Tibial nerve (tissue), 4 donors: ENCODE measurements at regions not wholly inside any gene's neighbourhood (a gene's known extent, or its start where the extent isn't known, plus 50 kb on each side); places are given as distances from the start of the nearest gene placed in this dataset.

ENCODE experiments used
- EP300 ChIP-seq, 2 donors: sonication (generic); formaldehyde crosslinking; IDR thresholded peaks; one replicate each; pipeline ENCODE4 v1.6.1; 2017; ENCODE audit warnings: antibody characterized with exemption in 2 of 2, mild to moderate bottlenecking in 1 of 2
- POLR2A ChIP-seq, 2 donors: fragments of 450-650 bp; IDR thresholded peaks; one replicate each; pipeline ENCODE4 v1.6.1; 2017; ENCODE audit warnings: antibody characterized with exemption in 2 of 2, mild to moderate bottlenecking in 2 of 2, moderate library complexity in 2 of 2
- TF ChIP-seq, protein P1 (sequence below), 5 experiments: fragments of 200-600 bp in 3 of 5; fragments of 450-650 bp in 2 of 5; sonication (generic) in 3 of 5; IDR thresholded peaks; one replicate each; pipeline ENCODE4 v1.5.1; 2016 to 2019; ENCODE audit warnings: antibody characterized with exemption in 5 of 5, mild to moderate bottlenecking in 3 of 5, moderate library complexity in 2 of 5

DNA sequence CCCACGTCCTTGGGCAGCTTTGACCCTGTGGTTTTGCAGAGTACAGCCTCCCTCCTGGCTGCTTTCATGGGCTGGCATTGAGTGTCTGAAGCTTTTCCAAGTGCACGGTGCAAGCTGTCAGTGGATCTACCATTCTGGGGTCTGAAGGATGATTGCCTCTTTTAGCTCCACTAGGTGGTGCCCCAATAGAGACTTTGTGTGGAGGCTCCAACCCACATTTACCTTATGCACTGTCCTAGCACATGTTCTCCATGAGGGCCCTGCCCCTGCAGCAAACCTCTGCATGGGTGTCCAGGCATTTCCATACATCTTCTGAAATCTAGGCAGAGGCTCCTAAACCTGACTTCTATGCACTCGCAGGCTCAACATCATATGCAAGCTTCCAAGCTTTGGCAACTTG is 644.2 kb upstream of the CDH9 start:
- TF ChIP-seq, protein P1, sequence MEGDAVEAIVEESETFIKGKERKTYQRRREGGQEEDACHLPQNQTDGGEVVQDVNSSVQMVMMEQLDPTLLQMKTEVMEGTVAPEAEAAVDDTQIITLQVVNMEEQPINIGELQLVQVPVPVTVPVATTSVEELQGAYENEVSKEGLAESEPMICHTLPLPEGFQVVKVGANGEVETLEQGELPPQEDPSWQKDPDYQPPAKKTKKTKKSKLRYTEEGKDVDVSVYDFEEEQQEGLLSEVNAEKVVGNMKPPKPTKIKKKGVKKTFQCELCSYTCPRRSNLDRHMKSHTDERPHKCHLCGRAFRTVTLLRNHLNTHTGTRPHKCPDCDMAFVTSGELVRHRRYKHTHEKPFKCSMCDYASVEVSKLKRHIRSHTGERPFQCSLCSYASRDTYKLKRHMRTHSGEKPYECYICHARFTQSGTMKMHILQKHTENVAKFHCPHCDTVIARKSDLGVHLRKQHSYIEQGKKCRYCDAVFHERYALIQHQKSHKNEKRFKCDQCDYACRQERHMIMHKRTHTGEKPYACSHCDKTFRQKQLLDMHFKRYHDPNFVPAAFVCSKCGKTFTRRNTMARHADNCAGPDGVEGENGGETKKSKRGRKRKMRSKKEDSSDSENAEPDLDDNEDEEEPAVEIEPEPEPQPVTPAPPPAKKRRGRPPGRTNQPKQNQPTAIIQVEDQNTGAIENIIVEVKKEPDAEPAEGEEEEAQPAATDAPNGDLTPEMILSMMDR (IDR thresholded peaks at IDR 0.05): no peak
- TF ChIP-seq POLR2A (IDR thresholded peaks at IDR 0.05) (no peak), EP300 (IDR thresholded peaks at IDR 0.05) (no peak)
